ENCODE measurements at regions not wholly inside any gene's neighbourhood (a gene's known extent, or its start where the extent isn't known, plus 50 kb on each side); places are given as distances from the start of the nearest gene placed in this dataset.

GRCh38 chr18:42447688-42448087 is 492.7 kb downstream of the PIK3C3 start:
- DNase-seq (ENCODE audit: low read depth) = no peak
- H3K4me3 ChIP-seq (ENCODE audit: low read length) = no peak overlapping the region
- TF ChIP-seq CTCF (IDR thresholded peaks at IDR 0.05; ENCODE audit: insufficient read depth, low read depth, low read length, missing control alignments) = no peak

- H3K4me3 ChIP-seq (ENCODE audit: low read length) = no peak overlapping the region
- DNase-seq (ENCODE audit: low read depth) = no peak
- no peak for TF ChIP-seq CTCF (IDR thresholded peaks at IDR 0.05; ENCODE audit: insufficient read depth, low read depth, low read length, missing control alignments)
Observed at GRCh38 chr18:42458226-42458625, 503.2 kb downstream of the PIK3C3 start.

GRCh38 chr18:42459873-42460272 is 504.8 kb downstream of the PIK3C3 start:
- DNase-seq (ENCODE audit: low read depth) = peak; percentile 20
- H3K4me3 ChIP-seq (ENCODE audit: low read length) = no peak overlapping the region
- no peak for TF ChIP-seq CTCF (IDR thresholded peaks at IDR 0.05; ENCODE audit: insufficient read depth, low read depth, low read length, missing control alignments)

- DNase-seq (ENCODE audit: low read depth) = no peak
- TF ChIP-seq CTCF (IDR thresholded peaks at IDR 0.05; ENCODE audit: insufficient read depth, low read depth, low read length, missing control alignments) = no peak
- no peak overlapping the region for H3K4me3 ChIP-seq (ENCODE audit: low read length)
Observed at GRCh38 chr18:42471885-42472284, 516.9 kb downstream of the PIK3C3 start.

GRCh38 chr18:42473611-42474010 is 518.6 kb downstream of the PIK3C3 start:
- DNase-seq (ENCODE audit: low read depth) = no peak
- TF ChIP-seq CTCF (IDR thresholded peaks at IDR 0.05; ENCODE audit: insufficient read depth, low read depth, low read length, missing control alignments) = no peak
- H3K4me3 ChIP-seq (ENCODE audit: low read length) = no peak overlapping the region

GRCh38 chr18:42474577-42474976 is 519.5 kb downstream of the PIK3C3 start:
- no peak for DNase-seq (ENCODE audit: low read depth)

More at GRCh38 chr18:42474577-42474976, 519.5 kb downstream of the PIK3C3 start:
- TF ChIP-seq CTCF (IDR thresholded peaks at IDR 0.05; ENCODE audit: insufficient read depth, low read depth, low read length, missing control alignments) = no peak
- H3K4me3 ChIP-seq (ENCODE audit: low read length) = no peak overlapping the region
